ENCODE measurements at regions not wholly inside any gene's neighbourhood (a gene's known extent, or its start where the extent isn't known, plus 50 kb on each side); places are given as distances from the start of the nearest gene placed in this dataset.

GRCh38 chr6:11908436-11909105 is 103.5 kb upstream of the HIVEP1 start:
- H3K4me1 ChIP-seq (ENCODE audit: low read depth), result no peaks in the 10 kb centered on the region
- no peaks in the 10 kb centered on the region for H3K9me3 ChIP-seq
- TF ChIP-seq, protein P1, sequence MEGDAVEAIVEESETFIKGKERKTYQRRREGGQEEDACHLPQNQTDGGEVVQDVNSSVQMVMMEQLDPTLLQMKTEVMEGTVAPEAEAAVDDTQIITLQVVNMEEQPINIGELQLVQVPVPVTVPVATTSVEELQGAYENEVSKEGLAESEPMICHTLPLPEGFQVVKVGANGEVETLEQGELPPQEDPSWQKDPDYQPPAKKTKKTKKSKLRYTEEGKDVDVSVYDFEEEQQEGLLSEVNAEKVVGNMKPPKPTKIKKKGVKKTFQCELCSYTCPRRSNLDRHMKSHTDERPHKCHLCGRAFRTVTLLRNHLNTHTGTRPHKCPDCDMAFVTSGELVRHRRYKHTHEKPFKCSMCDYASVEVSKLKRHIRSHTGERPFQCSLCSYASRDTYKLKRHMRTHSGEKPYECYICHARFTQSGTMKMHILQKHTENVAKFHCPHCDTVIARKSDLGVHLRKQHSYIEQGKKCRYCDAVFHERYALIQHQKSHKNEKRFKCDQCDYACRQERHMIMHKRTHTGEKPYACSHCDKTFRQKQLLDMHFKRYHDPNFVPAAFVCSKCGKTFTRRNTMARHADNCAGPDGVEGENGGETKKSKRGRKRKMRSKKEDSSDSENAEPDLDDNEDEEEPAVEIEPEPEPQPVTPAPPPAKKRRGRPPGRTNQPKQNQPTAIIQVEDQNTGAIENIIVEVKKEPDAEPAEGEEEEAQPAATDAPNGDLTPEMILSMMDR (IDR thresholded peaks at IDR 0.05), result no peak
- intact Hi-C loops (cut with DNase I, micrococcal nuclease), result no loop called here
- no peak for DNase-seq
- H3K4me3 ChIP-seq, result no peak overlapping the region
- no peak for ATAC-seq
- H3K36me3 ChIP-seq (ENCODE audit: low read depth), result no peaks in the 10 kb centered on the region

DNA sequence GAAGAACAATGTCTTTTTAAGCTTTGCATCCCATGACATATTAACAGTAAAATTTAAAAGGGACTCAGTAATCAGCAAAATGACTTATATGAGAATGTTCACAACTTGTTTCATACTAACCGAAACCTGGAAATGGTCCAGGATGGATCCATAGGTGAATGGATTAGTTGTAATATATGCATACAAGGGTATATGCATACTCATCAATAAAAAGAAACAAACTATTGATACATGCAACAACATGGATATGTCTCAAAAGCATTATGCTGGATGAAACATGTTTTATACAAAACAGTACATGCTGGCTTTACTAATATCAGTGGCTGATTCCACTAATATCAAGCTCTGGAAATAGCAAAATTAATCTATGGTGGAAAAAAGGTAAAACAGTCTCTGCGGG is 108.5 kb upstream of the HIVEP1 start:
- intact Hi-C loops (cut with DNase I, micrococcal nuclease), result no loop called here
- no peak for ATAC-seq
- TF ChIP-seq, protein P1 (IDR thresholded peaks at IDR 0.05), result no peak
- H3K36me3 ChIP-seq (ENCODE audit: low read depth), result no peaks in the 10 kb centered on the region
- H3K9me3 ChIP-seq, result no peaks in the 10 kb centered on the region
- DNase-seq, result no peak
- H3K4me3 ChIP-seq, result no peak overlapping the region
- no peaks in the 10 kb centered on the region for H3K4me1 ChIP-seq (ENCODE audit: low read depth)

DNA sequence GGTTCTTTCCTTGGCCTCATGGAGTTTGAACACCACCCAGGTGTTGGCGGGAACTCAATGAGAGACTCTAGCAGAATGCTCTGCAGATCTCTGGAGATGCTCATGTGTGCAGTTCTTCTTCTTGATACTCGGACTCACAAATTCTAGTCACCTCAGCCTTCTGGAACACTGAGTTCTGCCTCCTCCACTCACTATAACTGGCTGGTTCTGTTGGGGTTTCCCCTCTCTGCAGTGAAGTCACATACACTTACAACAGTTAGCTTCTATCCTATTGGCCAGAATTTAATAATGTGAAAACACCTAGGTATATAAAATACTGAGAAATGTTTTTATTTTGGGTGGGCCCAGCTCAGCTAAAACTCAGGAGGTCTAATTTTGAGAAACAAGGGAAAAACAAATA is 109.6 kb upstream of the HIVEP1 start:
- Histone ChIP-seq H3K36me3 (ENCODE audit: low read depth) (no peaks in the 10 kb centered on the region), H3K4me1 (ENCODE audit: low read depth) (no peaks in the 10 kb centered on the region), H3K4me3 (no peak overlapping the region), H3K9me3 (no peaks in the 10 kb centered on the region)
- intact Hi-C loops (cut with DNase I, micrococcal nuclease), result no loop called here
- no peak for DNase-seq
- ATAC-seq, result no peak
- TF ChIP-seq, protein P1 (IDR thresholded peaks at IDR 0.05), result no peak

DNA sequence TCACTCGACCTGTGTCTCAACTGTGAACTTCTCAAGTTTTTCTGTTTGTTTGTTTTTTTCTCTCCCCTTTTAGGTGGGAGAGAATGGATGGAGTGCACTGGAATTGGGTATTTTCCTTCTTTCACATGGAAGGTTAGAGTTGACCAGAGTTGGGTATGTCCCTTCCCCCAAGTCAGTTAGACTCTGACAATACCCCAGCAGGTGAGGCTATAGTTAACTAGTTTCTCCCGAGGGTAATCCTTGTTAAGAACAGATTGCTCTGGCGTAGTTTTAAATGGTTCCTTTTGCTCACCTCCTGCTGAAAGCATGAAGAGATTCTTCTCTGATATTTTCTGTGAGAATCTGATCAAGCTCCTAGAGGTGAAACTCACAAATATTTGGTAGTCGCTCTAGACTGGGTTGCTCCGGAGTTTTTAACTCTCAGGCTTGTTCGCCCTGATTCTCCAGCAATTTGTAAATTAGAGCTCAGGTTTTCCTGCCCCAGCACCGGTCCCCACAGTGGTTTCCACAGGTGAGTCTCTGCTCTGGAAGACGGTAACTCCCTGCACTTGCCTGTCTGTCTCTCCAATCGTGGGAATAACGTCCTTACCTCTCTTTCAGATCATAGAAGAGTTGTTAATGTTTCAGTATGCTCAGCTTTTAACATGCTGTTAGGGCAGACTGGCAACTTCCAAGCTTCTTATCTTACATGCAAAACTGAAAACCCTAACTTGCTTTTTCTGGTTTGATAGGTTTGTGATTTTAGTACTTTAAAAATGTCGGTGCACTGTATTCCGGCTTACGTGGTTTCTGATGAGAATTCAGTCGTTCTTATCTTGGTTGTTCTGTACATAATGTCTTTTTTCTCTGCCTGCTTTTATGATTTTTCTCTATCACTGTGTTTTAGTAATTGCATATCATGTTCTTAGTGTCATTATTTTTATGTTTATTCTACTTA is 111.2 kb upstream of the HIVEP1 start:
- no peaks in the 10 kb centered on the region for H3K36me3 ChIP-seq (ENCODE audit: low read depth)
- intact Hi-C loops (cut with DNase I, micrococcal nuclease), result no loop called here
- H3K4me3 ChIP-seq, result no peak overlapping the region
- H3K4me1 ChIP-seq (ENCODE audit: low read depth), result no peaks in the 10 kb centered on the region
- TF ChIP-seq, protein P1 (IDR thresholded peaks at IDR 0.05), result no peak
- ATAC-seq, result no peak
- no peak for DNase-seq
- no peaks in the 10 kb centered on the region for H3K9me3 ChIP-seq

DNA sequence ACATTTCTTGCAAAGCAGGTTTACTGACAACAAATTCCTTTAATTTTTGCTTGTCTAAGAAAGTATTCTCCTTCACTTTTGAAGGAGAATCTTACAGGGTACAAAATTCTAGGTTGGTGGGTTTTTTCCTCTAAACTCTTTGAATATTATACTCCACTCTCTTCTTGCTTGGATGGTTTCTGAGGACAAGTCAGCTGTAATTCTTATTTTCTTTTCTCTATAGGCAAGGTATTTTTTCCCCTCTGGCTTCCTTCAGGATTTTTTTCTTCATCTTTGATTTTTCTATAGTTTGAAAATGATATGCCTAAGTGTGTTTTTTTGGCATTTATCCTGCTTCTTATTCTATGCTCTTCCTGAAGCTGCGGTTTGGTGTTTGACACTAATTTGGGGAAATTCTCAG is 112.5 kb upstream of the HIVEP1 start:
- Histone ChIP-seq H3K4me3 (no peak overlapping the region), H3K36me3 (ENCODE audit: low read depth) (no peaks in the 10 kb centered on the region), H3K4me1 (ENCODE audit: low read depth) (no peaks in the 10 kb centered on the region), H3K9me3 (no peaks in the 10 kb centered on the region)
- DNase-seq (no peak), ATAC-seq (no peak)
- intact Hi-C loops (cut with DNase I, micrococcal nuclease), result no loop called here
- TF ChIP-seq, protein P1 (IDR thresholded peaks at IDR 0.05), result no peak
